ENCODE measurements at regions not wholly inside any gene's neighbourhood (a gene's known extent, or its start where the extent isn't known, plus 50 kb on each side); places are given as distances from the start of the nearest gene placed in this dataset.

- DNase-seq: no peak
Measured at GRCh38 chr10:131638880-131639278, 261.9 kb upstream of the PPP2R2D start.

GRCh38 chr10:131640045-131640644 is 260.7 kb upstream of the PPP2R2D start:
- DNase-seq: no peak

- DNase-seq: no peak
Measured at GRCh38 chr10:131641231-131641630, 259.6 kb upstream of the PPP2R2D start.

- DNase-seq: no peak
Measured at GRCh38 chr10:131641898-131642297, 258.9 kb upstream of the PPP2R2D start.

- no peak for DNase-seq
Measured at GRCh38 chr10:131642966-131643365, 257.8 kb upstream of the PPP2R2D start.

- DNase-seq: no peak
Measured at GRCh38 chr10:131644289-131644688, 256.5 kb upstream of the PPP2R2D start.

- no peak for DNase-seq
Measured at GRCh38 chr10:131644864-131645658, 255.7 kb upstream of the PPP2R2D start.

- DNase-seq: no peak
Measured at GRCh38 chr10:131645756-131646155, 255.1 kb upstream of the PPP2R2D start.

GRCh38 chr10:131646551-131647525 is 254.0 kb upstream of the PPP2R2D start:
- no peak for DNase-seq

GRCh38 chr10:131647789-131648188 is 253.0 kb upstream of the PPP2R2D start:
- DNase-seq: no peak

- DNase-seq: no peak
Measured at GRCh38 chr10:131648386-131649020, 252.3 kb upstream of the PPP2R2D start.

GRCh38 chr10:131649617-131650016 is 251.2 kb upstream of the PPP2R2D start:
- DNase-seq: no peak

- no peak for DNase-seq
Measured at GRCh38 chr10:131650169-131650705, 250.6 kb upstream of the PPP2R2D start.

GRCh38 chr10:131650771-131651673 is 249.8 kb upstream of the PPP2R2D start:
- DNase-seq: no peak

GRCh38 chr10:131651674-131652437 is 249.0 kb upstream of the PPP2R2D start:
- DNase-seq: no peak

GRCh38 chr10:131652438-131653139 is 248.2 kb upstream of the PPP2R2D start:
- no peak for DNase-seq

GRCh38 chr10:131653140-131653539 is 247.7 kb upstream of the PPP2R2D start:
- no peak for DNase-seq

- DNase-seq: no peak
Measured at GRCh38 chr10:131653554-131654470, 247.0 kb upstream of the PPP2R2D start.

Data from stimulated activated CD4-positive, alpha-beta T cell treated with anti-CD3 and anti-CD28 coated beads, Interleukin-12 subunit alpha, Interleukin-12 subunit beta, amount 100 ng/mL, for 4 hours (primary cell).